NCI-H1092 treated with DMSO at 0.1 percent for 48 hours (cell line): ENCODE measurements at regions not wholly inside any gene's neighbourhood (a gene's known extent, or its start where the extent isn't known, plus 50 kb on each side); places are given as distances from the start of the nearest gene placed in this dataset.
"Not testable (repeated sequence)": the region's sequence is repeated elsewhere in the genome, so short reads cannot be mapped to it uniquely, and the experiment has no call there.

Experiments
- DNase-seq: peaks from one replicate; lab custom pipeline; 2025; lab: John Stamatoyannopoulos, UW

DNA sequence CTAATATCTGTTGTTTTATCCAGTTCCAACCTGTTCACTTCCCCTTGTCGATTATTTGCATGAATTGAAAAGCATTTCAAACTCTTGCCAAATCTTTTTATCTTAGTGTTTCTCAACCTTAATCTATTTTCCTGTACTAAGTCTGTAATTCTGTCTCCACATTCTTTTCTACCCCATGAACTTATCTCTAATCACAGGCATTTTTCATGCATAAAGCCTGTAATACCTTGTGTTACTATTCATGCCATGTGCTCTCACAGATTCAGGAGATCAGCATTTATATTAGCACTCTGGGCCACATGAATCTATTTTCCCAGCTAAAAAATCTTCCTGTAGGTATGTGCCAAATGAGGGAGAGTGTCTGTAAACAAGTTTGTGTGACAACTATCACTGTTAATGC, 1360.9 kb downstream of the STIM2 start:
- DNase-seq: no peak

DNA sequence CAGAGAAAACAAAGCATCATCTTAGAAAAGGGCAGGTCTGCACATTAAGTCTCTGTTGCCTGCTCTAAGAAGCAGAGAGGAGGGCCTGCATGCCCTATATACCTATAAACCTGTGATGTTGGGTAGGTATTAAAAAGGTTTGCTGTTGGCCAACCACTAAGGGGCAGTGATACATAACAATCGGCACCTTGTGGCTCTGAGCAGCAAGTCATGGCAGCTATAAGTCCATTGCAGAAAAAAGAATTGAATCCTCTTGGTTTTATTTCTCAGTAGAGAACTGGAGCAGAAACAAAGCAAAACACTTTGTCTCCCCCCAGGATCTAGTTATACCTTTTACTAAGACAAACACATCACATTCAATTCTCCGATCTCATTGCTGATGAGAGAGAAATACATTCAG, 1364.4 kb downstream of the STIM2 start:
- DNase-seq: peak; percentile 15

DNA sequence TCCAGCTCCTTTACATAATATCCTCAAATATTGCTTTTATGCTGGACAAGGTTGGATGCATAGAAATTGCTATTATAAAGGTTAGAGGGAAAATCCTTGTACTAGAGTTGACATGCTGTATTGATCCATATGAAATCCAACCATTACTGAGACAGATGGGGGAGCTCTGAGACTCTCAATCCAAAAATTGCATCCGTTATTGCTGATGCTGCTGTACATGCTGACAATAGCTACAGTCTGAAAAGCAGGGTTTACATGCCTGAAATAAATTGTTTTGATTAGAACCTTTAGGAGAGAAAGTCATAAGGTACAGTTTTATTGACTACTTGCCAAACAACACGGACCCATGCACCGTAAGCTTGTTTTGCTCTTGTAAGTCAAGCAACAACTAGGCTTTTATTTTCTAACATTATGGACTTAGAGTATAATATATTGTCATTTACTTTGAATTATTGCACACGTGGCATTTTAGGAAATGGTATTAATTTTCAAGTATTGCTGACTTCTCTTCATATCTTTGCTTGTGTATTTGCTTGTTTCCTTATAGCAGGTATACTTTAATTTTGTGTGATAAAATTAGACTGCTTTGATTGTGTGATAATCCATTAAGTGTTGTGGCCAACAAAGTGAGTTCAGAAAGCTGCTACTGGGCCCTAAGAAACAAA, 1365.2 kb downstream of the STIM2 start:
- peak; percentile 2 for DNase-seq

GRCh38 chr4:28226962-28227361, 1366.3 kb downstream of the STIM2 start:
- DNase-seq: no peak

- DNase-seq: no peak
These were observed 1367.1 kb downstream of the STIM2 start for GRCh38 chr4:28227764-28228163.

- no peak for DNase-seq
These were observed 1368.2 kb downstream of the STIM2 start for GRCh38 chr4:28228561-28229491.

DNA sequence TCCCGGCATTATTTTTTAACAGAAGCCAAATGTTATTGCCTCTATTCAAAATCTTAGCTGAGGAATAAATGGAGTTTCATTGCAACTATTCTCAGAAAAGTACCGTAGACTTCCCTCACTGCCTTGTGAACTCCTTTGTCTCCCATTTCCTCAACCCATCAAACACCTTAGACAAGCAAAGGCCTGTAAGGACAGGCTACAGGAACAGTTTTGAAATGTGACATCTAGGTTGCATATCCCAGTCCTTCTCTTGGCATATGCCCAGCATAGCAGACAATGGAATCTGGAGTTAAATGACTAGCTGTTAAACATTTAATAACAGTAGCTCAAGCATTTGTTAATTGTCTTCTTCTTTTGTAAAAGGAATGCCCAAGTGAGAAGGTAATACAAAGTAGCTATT, 1371.7 kb downstream of the STIM2 start:
- no peak for DNase-seq

DNA sequence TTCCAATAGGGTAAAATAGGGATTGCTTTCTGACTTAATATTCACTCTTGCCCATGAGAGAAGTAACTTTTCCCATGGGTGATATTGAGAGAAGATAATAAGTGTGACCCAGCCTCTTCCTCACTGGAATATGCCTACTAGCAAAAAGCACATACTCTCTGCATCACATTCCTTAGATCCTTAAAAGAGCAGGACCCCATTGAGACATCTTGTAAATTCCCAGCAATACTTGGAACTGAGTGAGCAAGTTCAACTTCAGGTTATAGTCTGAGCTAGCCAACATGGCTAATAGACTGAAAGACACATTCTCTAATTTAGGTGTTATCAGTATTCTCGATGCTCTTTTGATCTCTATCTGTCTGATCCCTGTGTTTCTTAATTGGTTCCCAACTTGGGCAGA, 1372.3 kb downstream of the STIM2 start:
- no peak for DNase-seq

DNA sequence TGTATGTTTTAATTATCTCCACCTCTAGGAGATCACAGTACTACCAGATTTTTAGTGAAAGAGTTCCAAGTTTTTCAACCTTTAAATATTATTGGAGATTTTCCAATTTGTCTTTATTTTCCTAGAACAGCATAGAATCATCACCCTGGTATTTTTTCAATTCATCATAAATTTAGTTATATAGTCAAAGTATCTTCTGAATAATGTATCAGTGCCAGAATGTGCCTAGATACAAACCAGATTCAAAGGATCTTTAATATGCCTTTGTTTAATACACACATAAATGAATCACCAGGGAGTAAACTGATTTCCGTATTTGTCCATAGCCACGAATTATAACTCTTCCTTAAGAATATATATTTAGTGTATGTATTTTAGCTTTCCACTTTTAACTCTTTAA, 1373.1 kb downstream of the STIM2 start:
- no peak for DNase-seq

DNA sequence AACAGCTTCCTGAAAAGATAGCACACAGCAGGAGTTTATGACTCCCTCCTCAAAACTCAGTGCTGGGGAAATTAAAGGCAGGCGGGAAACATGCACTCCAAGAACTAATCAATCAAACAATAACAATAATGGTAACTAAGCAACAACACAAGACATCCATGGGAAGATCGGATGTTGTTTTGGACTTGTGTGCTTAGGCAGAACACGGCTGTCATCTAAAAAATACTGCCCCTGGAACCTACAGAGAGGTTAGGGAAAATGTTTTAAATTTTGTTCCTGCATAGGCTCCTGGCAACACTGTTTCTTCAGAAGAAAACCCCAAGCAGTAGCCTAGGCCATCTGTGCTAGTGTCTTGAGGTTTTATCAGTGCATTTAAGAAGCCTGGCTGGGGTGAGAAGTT, 1378.2 kb downstream of the STIM2 start:
- no peak for DNase-seq

DNA sequence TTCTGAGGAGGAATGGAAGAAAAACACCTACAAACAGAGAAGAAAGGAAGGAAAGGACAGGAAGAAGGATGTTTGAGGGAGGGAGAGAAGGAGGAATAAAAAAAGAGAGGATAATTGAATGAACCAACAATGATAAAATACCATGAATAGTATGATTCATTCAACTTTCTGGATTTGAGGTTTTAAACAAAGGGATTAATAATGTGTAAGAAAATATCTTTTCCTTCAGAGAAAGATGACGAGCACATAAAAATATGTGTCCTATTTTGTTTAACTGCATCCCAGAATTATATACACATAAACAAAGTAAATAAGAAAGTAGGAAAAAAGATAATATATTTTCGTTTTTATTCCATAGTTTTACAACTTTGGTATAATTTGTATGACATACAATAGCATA, 1380.4 kb downstream of the STIM2 start:
- no peak for DNase-seq

- DNase-seq: no peak
These were observed 1387.2 kb downstream of the STIM2 start for GRCh38 chr4:28247805-28248204.

DNA sequence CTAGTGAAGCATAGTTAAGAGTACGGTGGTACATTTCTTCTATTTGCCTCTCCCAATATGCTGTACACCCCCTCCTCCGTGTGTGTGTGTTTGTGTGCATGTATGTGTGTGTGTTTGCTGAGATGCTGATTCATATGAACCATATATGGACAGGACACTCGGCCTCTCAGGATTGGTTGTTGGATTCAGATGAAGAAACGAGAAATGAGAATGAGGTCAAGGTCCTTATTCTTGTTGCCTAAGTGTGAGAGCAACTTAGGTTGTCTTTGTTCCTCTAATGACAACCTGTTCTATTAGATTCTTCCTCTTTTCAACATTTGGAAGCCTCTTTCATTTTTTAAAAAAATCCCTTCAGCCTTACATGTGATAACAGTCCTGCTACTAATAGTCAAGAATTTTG, 1387.6 kb downstream of the STIM2 start:
- no peak for DNase-seq

- no peak for DNase-seq
These were observed 1390.0 kb downstream of the STIM2 start for GRCh38 chr4:28250646-28251045.

DNA sequence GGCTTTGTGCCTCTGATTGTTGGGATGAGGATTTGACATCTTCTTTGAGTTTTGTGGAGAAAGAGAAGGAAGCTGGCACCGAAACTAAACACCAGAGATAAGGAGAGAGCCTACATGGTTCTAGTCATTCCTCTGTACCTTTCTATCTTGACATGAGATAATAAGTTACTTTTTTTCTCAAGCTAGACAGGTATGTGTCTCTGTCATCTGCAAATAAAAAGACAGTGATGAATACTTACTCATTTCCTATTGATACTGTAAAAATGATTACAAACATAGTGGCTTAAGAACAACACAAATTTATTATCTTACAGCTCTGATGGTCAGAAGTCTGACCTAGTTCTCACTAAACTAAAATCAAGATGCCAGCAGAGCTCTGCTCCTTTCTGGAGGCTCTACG, 1391.2 kb downstream of the STIM2 start:
- DNase-seq: no peak

DNA sequence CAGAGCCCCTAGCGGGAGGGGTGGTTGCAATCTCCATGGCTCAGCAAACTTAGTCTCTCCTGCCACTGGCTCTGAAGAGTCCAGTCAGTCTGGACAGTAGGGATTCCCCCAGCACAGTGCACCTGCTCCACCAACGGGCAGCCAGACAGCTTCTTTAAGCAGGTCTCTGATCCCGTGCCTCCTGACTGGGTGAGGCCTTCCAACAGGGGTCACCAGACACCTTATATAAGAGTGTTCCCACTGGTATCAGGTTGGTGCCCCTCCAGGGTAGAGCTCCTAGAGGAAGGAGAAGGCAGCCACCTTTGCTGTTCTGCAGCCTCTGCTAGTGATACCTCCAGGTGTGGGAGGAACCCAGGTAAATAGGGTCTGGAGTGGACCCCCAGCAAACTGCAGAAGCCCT, 1393.4 kb downstream of the STIM2 start:
- no peak for DNase-seq

DNA sequence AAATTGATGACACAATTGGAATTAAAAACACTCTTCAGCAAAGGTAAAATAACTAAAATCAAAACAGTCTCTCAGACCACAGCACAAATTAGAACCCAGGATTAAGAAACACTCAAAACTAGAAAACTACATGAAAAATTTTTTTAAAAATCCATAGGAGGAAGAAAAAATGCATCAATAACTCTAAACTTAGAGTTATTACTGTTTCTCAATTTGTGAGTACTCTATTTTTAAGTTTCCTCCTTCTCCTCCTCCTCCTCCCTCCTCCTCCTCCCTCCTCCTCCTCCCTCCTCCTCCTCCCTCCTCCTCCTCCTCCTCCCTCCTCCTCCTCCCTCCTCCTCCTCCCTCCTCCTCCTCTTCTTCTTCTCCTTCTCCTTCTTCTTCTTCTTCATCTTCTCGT, 1395.7 kb downstream of the STIM2 start:
- DNase-seq: no peak

DNA sequence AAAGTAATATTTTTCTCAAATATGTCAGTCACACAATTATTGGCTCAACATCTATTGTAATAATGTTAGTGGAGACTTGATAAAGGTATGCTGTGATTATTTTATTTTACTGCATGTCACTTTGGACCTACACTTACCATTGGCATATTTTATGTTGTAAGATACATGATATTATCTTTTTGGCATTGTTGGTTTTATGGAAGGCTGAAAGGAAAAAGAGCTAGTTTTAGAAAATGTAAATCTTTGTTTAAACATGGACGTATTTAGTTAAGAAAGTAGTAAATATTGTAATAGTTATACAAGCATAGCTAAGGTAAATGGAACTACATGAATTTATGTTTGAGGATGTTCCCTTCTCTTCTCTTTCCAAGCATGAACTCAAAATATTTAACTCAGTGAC, 1399.3 kb downstream of the STIM2 start:
- no peak for DNase-seq

- DNase-seq: no peak
These were observed 1406.5 kb downstream of the STIM2 start for GRCh38 chr4:28267166-28267565.

GRCh38 chr4:28269426-28269825, 1408.8 kb downstream of the STIM2 start:
- DNase-seq: no peak

DNA sequence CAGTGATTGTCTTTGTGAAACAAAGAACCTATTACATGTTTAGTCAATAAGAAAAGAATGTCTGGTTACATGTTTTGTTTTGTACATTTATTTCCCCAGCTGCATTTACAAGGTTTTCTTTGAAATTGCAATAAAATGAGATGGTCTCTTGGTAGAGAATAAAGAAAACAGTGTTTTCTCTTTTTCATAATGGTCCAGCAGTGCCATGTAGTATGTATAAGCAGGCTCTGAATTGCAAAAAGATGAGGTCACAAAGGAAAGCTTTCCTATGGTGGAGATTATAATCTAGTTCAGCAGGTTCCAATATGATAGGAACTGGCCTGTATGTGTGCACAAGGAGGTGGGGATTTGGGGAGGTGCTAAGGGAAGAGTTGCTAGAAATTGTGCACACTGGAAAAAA, 1417.3 kb downstream of the STIM2 start:
- DNase-seq: no peak

GRCh38 chr4:28278676-28279075, 1418.0 kb downstream of the STIM2 start:
- DNase-seq: no peak

- DNase-seq: no peak
These were observed 1418.6 kb downstream of the STIM2 start for GRCh38 chr4:28279249-28279648.

DNA sequence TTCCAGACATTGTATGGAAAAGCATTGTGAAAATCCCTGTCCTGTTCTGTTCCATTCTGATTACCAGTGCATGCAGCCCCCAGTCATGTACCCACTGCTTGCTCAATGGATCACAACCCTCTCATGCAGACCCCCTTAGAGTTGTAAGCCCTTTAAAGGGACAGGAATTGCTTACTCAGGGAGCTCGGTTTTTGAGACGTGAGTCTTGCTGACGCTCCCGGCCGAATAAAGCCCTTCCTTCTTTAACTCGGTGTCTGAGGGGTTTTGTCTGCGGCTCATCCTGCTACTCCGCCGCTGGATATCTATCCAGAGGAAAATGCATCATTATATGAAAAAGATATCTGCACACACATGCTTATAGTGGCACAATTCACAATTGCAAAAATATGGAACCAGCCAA, 1425.6 kb downstream of the STIM2 start:
- not testable (repeated sequence) for DNase-seq
